ENCODE measurements at regions not wholly inside any gene's neighbourhood (a gene's known extent, or its start where the extent isn't known, plus 50 kb on each side); places are given as distances from the start of the nearest gene placed in this dataset.

DNA sequence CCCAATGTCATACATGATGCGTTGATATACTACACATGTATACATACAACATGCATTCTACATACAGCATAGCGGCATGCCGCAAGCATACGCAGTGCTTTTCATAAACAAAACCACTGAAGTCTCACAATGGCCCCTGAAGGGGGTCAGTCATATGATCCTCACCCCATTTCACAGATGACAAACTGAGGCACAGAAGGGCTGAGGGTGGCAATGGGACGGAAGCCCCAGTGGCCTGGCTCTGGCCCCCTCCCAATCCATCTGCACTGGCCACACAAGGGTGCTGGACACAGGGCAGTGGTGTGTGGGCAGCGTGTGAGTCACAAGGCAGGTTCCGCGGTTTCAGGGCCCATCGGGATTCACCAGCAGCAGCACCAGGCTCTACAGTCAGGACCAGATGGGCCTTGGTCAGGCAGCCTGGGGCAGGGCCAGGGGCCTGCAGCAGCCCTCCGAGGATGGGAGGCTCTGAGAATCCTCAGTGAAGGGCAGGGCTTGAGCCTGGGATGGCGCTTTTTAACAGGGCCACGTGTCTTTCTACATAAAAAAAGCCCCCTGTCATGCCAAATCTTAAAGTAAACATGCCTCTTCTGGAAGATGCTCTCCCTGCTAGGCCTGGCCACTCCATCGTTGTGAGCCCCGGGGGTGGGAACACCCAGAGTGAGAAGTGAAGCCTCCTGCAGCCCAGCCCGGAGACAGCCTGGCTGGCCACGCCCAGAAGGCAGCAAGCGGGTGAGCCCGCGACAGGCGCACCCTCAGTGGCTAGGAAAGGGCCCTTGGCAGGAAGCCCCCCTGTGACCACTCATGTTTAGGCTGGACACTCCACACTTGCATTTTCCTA, 206.5 kb downstream of the CTTN start:
- TF ChIP-seq, protein P1, sequence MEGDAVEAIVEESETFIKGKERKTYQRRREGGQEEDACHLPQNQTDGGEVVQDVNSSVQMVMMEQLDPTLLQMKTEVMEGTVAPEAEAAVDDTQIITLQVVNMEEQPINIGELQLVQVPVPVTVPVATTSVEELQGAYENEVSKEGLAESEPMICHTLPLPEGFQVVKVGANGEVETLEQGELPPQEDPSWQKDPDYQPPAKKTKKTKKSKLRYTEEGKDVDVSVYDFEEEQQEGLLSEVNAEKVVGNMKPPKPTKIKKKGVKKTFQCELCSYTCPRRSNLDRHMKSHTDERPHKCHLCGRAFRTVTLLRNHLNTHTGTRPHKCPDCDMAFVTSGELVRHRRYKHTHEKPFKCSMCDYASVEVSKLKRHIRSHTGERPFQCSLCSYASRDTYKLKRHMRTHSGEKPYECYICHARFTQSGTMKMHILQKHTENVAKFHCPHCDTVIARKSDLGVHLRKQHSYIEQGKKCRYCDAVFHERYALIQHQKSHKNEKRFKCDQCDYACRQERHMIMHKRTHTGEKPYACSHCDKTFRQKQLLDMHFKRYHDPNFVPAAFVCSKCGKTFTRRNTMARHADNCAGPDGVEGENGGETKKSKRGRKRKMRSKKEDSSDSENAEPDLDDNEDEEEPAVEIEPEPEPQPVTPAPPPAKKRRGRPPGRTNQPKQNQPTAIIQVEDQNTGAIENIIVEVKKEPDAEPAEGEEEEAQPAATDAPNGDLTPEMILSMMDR (IDR thresholded peaks at IDR 0.05; ENCODE audit: insufficient read depth, low read length, poor library complexity, severe bottlenecking) = no peak
- TF ChIP-seq EZH2phosphoT487 (conservative IDR thresholded peaks at IDR 0.05; ENCODE audit: low read length) = no peak
